ENCODE measurements at regions not wholly inside any gene's neighbourhood (a gene's known extent, or its start where the extent isn't known, plus 50 kb on each side); places are given as distances from the start of the nearest gene placed in this dataset.

- Histone ChIP-seq H3K4me1 (replicated peaks in 1 of 4; ENCODE audit: control insufficient read depth in 3 of 4, insufficient read depth in 4 of 4, low read length in 3 of 4) (no peaks in the 10 kb centered on the region), H3K27me3 (replicated peaks in 1 of 4; ENCODE audit: control insufficient read depth in 3 of 4, extremely low read depth in 1 of 4, insufficient read depth in 3 of 4, low read length in 3 of 4) (no peaks in the 10 kb centered on the region; a peak in 1 of 7 replicates), H3K79me1 (ENCODE audit: low read depth, low read length) (no peaks in the 10 kb centered on the region), H3K79me2 (ENCODE audit: control insufficient read depth in 1 of 2, insufficient read depth in 2 of 2, low read length in 2 of 2) (no peaks in the 10 kb centered on the region), H3K4ac (replicated peaks; ENCODE audit: insufficient read length, low read depth, low read length) (no peak overlapping the region), H4K91ac (replicated peaks; ENCODE audit: insufficient read length, low read length) (no peak overlapping the region), H3K14ac (ENCODE audit: insufficient read length) (no peak overlapping the region), H4K5ac (ENCODE audit: insufficient read length, low read depth, low read length) (no peak overlapping the region), H3K4me3 (ENCODE audit: extremely low read depth in 1 of 4, insufficient read depth in 2 of 4, low read depth in 3 of 4, low read length in 4 of 4) (no peak overlapping the region), H2BK20ac (ENCODE audit: low read length) (no peak overlapping the region), H2BK12ac (ENCODE audit: low read depth, low read length) (no peak overlapping the region), H2BK120ac (replicated peaks; ENCODE audit: low read depth, low read length) (no peak overlapping the region), H4K8ac (ENCODE audit: extremely low read depth, insufficient read depth, low read length) (no peak overlapping the region), H4K20me1 (replicated peaks in 1 of 2; ENCODE audit: control insufficient read depth in 1 of 2, insufficient read depth in 2 of 2, low read length in 2 of 2) (no peaks in the 10 kb centered on the region), H3K23ac (ENCODE audit: insufficient read length) (no peak overlapping the region), H2BK5ac (ENCODE audit: low read depth, low read length) (no peak overlapping the region), H2AK5ac (ENCODE audit: low read depth, low read length) (no peak overlapping the region), H2AFZ (ENCODE audit: low read length) (0 out of 2 replicates have a peak overlapping the region, but pooled peaks have one; percentile 39), H3K23me2 (ENCODE audit: low read depth, low read length) (no peaks in the 10 kb centered on the region), H3K36me3 (ENCODE audit: control insufficient read depth in 2 of 4, insufficient read depth in 4 of 4, low read length in 3 of 4) (no peaks in the 10 kb centered on the region), H3K9ac (replicated peaks in 1 of 4; ENCODE audit: extremely low read depth in 1 of 4, low read depth in 3 of 4, low read length in 3 of 4) (no peak overlapping the region), H3K4me2 (ENCODE audit: insufficient read depth in 1 of 2, low read depth in 2 of 2, low read length in 2 of 2) (no peak overlapping the region), H3K9me3 (ENCODE audit: insufficient read depth in 2 of 2, low read depth in 1 of 2, low read length in 1 of 2) (no peaks in the 10 kb centered on the region), H3K56ac (replicated peaks; ENCODE audit: insufficient read length, low read depth, low read length) (no peak overlapping the region), H3K18ac (ENCODE audit: extremely low read depth, low read length) (no peak overlapping the region), H3K27ac (ENCODE audit: low read depth, low read length) (no peak overlapping the region), H2BK15ac (ENCODE audit: low read length) (no peak overlapping the region)
- ChIA-PET CTCF (ENCODE audit: partially characterized antibody) (interaction anchor here (0.6 to 1.4 kb wide), 8 partner anchors 8 to 81 kb away, joined by 3 to 4 read pairs (median 3); no protein-coding TSS in a partner anchor), POLR2A (ENCODE audit: partially characterized antibody) (no interaction called here)
- 89% methylated on average over 3 of the region's 3 CpGs; no CpG with 5 or more reads in 1 of the 2 experiments for WGBS, 2 experiments (ENCODE audit: extremely low coverage in 1 of 2, insufficient coverage in 1 of 2, insufficient read length in 1 of 2, insufficient replicate concordance in 2 of 2, low coverage in 1 of 2, low lambda C conversion rate in 2 of 2, missing lambda C conversion rate in 1 of 2)
- no peak for FAIRE-seq
- DNase-seq (ENCODE audit: low read depth in 1 of 2, low spot score in 2 of 2): no peak
- TF ChIP-seq GTF2F1 (IDR thresholded peaks at IDR 0.05; ENCODE audit: borderline replicate concordance, low read depth, low read length) (no peak), SP1 (IDR thresholded peaks at IDR 0.05; ENCODE audit: low read depth, low read length) (no peak), CREB1 (IDR thresholded peaks at IDR 0.05) (no peak), BRCA1 (IDR thresholded peaks at IDR 0.05; ENCODE audit: low read depth, low read length) (no peak), USF2 (IDR thresholded peaks at IDR 0.05; ENCODE audit: low read length) (no peak), RBBP5 (IDR thresholded peaks at IDR 0.05; ENCODE audit: borderline replicate concordance, low read depth, low read length) (no peak), BACH1 (IDR thresholded peaks at IDR 0.05; ENCODE audit: low read length) (no peak), MAFK (IDR thresholded peaks at IDR 0.05; ENCODE audit: low read depth, low read length) (no peak), MAX (IDR thresholded peaks at IDR 0.05) (no peak), SIRT6 (IDR thresholded peaks at IDR 0.05; ENCODE audit: low read length) (no peak)
- TF ChIP-seq, protein P1, sequence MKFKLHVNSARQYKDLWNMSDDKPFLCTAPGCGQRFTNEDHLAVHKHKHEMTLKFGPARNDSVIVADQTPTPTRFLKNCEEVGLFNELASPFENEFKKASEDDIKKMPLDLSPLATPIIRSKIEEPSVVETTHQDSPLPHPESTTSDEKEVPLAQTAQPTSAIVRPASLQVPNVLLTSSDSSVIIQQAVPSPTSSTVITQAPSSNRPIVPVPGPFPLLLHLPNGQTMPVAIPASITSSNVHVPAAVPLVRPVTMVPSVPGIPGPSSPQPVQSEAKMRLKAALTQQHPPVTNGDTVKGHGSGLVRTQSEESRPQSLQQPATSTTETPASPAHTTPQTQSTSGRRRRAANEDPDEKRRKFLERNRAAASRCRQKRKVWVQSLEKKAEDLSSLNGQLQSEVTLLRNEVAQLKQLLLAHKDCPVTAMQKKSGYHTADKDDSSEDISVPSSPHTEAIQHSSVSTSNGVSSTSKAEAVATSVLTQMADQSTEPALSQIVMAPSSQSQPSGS (IDR thresholded peaks at IDR 0.05; ENCODE audit: low read length): no peak
These were observed 66.9 kb upstream of the CLDN10 start for GRCh38 chr13:95485518-95486144.

All from H1 (cell line).